Cardiac muscle cell (in vitro differentiated cells and primary cell): ENCODE measurements at regions not wholly inside any gene's neighbourhood (a gene's known extent, or its start where the extent isn't known, plus 50 kb on each side); places are given as distances from the start of the nearest gene placed in this dataset.

Experiments used
- DNase-seq, 2 donors: peaks; one replicate each; pipeline versions ENCODE4 v3.0.0 to v3.0.0-alpha.2; 2010 to 2017; ENCODE audit warnings: low read depth in 1 of 2, low spot score in 1 of 2
- H3K27ac ChIP-seq: fragments of 200-600 bp; sonication (generic); 2 replicates; pipeline ENCODE4 v1.5.1; 2016
- H3K27me3 ChIP-seq: fragments of 200-600 bp; sonication (generic); 2 replicates; pipeline ENCODE4 v1.6.0; 2016; ENCODE audit warnings: control low read depth
- H3K36me3 ChIP-seq: fragments of 200-600 bp; sonication (generic); 2 replicates; pipeline ENCODE4 v1.5.1; 2016; ENCODE audit warnings: control low read depth
- H3K4me1 ChIP-seq: fragments of 200-600 bp; sonication (generic); 2 replicates; pipeline ENCODE4 v1.8.1; 2017; ENCODE audit warnings: low read depth, mild to moderate bottlenecking, mixed run types
- H3K4me3 ChIP-seq: fragments of 200-600 bp; sonication (generic); 2 replicates; pipeline ENCODE4 v1.5.1; 2016; ENCODE audit warnings: mild to moderate bottlenecking
- H3K9me3 ChIP-seq: fragments of 200-600 bp; sonication (generic); 2 replicates; pipeline ENCODE4 v1.5.1; 2017; ENCODE audit warnings: low read depth, mild to moderate bottlenecking, control low read depth
- CTCF ChIP-seq: IDR thresholded peaks from 2 replicates; pipeline ENCODE4 v1.5.1; 2012; ENCODE audit warnings: low read depth, mild to moderate bottlenecking, low read length

GRCh38 chr7:435630-436366 lies 83.8 kb downstream of the PDGFA start:
- no peak for DNase-seq
- no peak overlapping the region for H3K4me3 ChIP-seq
- H3K9me3 ChIP-seq, result no peaks in the 10 kb centered on the region
- no peak overlapping the region for H3K27ac ChIP-seq
- H3K4me1 ChIP-seq, result peaks cover 5% of the 10 kb centered on the region
- H3K27me3 ChIP-seq, result no peaks in the 10 kb centered on the region
- no peaks in the 10 kb centered on the region for H3K36me3 ChIP-seq
- no peak for TF ChIP-seq CTCF

GRCh38 chr7:436367-437128 lies 83.1 kb downstream of the PDGFA start:
- no peak overlapping the region for H3K27ac ChIP-seq
- H3K4me3 ChIP-seq, result no peak overlapping the region
- H3K27me3 ChIP-seq, result no peaks in the 10 kb centered on the region
- peaks cover 5% of the 10 kb centered on the region for H3K4me1 ChIP-seq
- TF ChIP-seq CTCF, result no peak
- no peaks in the 10 kb centered on the region for H3K9me3 ChIP-seq
- no peak for DNase-seq
- H3K36me3 ChIP-seq, result no peaks in the 10 kb centered on the region

- H3K9me3 ChIP-seq, result no peaks in the 10 kb centered on the region
- H3K4me3 ChIP-seq, result no peak overlapping the region
- H3K27me3 ChIP-seq, result no peaks in the 10 kb centered on the region
- no peak overlapping the region for H3K27ac ChIP-seq
- DNase-seq, result no peak
- no peaks in the 10 kb centered on the region for H3K36me3 ChIP-seq
- H3K4me1 ChIP-seq, result peaks cover 5% of the 10 kb centered on the region
- no peak for TF ChIP-seq CTCF
Measured at GRCh38 chr7:437329-438251, 82.1 kb downstream of the PDGFA start.

GRCh38 chr7:438361-438760 lies 81.3 kb downstream of the PDGFA start:
- Histone ChIP-seq H3K4me1 (peaks cover 5% of the 10 kb centered on the region), H3K27ac (no peak overlapping the region), H3K4me3 (no peak overlapping the region), H3K27me3 (no peaks in the 10 kb centered on the region), H3K36me3 (no peaks in the 10 kb centered on the region), H3K9me3 (no peaks in the 10 kb centered on the region)
- TF ChIP-seq CTCF, result no peak
- no peak for DNase-seq

- DNase-seq, result no peak
- TF ChIP-seq CTCF, result no peak
- Histone ChIP-seq H3K36me3 (no peaks in the 10 kb centered on the region), H3K4me1 (peaks cover 5% of the 10 kb centered on the region), H3K27ac (no peak overlapping the region), H3K4me3 (no peak overlapping the region), H3K27me3 (no peaks in the 10 kb centered on the region), H3K9me3 (no peaks in the 10 kb centered on the region)
Measured at GRCh38 chr7:438916-439315, 80.7 kb downstream of the PDGFA start.
